GM20000 (cell line): ENCODE measurements at regions not wholly inside any gene's neighbourhood (a gene's known extent, or its start where the extent isn't known, plus 50 kb on each side); places are given as distances from the start of the nearest gene placed in this dataset.

Experiments
- DNase-seq: peaks from one replicate; pipeline ENCODE4 v3.0.0; 2012; ENCODE audit warnings: low spot score
- TF ChIP-seq, protein P1 (sequence below): IDR thresholded peaks from 2 replicates; pipeline ENCODE4 v1.5.1; 2012; ENCODE audit warnings: mild to moderate bottlenecking, control low read depth; ENCODE audit errors: extremely low read depth, missing control alignments

DNA sequence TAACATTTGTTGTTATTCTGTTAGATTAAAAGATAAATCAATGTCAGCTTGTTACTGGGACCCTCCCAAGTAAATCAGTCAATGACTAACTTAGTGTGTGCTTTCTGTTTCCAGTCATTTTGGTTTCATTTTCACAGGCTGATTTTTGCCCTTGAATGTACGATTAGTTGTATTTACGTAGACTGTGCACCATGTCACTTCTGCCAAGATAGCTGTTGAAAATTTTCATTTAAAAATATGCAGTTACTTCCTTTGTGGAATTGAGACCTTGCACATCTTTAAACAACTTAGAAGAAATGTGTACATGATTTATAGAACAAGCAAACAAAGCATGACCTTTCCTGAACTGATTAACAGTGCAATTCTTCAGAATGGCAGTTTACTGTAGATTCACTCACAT, 944.8 kb upstream of the CITED2 start:
- DNase-seq: peak; percentile 10
- TF ChIP-seq, protein P1, sequence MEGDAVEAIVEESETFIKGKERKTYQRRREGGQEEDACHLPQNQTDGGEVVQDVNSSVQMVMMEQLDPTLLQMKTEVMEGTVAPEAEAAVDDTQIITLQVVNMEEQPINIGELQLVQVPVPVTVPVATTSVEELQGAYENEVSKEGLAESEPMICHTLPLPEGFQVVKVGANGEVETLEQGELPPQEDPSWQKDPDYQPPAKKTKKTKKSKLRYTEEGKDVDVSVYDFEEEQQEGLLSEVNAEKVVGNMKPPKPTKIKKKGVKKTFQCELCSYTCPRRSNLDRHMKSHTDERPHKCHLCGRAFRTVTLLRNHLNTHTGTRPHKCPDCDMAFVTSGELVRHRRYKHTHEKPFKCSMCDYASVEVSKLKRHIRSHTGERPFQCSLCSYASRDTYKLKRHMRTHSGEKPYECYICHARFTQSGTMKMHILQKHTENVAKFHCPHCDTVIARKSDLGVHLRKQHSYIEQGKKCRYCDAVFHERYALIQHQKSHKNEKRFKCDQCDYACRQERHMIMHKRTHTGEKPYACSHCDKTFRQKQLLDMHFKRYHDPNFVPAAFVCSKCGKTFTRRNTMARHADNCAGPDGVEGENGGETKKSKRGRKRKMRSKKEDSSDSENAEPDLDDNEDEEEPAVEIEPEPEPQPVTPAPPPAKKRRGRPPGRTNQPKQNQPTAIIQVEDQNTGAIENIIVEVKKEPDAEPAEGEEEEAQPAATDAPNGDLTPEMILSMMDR: no peak

DNA sequence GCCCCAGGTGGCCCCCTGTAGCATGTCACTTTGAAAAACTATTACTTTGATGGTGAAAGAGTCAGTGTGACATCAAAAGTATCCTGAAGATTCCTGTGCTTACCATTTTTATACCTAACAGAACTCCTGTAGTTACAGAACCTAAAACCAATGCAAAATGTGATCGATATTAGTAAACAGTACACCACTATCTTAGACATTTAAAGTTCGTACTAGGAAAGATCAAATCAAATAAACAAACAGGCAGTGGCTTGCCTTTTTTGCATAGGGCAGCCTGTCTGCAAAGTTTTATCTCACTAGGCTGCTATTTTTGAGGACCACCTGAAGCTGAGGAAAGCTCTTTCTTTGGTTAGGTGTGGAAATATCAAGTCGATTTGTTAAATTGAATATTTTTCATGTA, 944.0 kb upstream of the CITED2 start:
- TF ChIP-seq, protein P1: no peak
- no peak for DNase-seq

DNA sequence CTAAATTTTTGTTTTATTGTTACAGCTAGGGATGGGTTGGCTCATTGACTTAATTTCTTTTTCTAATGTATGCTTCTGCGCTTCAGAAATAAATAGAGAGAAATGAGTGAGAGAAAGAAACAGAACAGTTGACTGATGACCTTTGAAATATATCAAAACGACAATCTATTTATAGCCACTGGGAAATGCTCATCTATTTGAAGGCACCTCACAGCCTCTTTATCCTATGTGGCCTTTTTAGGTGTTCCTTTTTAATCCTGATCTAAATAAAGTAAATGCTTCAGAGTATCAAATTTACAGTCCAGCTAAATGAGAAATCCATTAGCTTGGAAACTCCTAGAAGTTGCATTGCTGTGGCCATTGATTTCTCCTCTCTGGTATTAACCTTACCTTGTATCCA, 943.5 kb upstream of the CITED2 start:
- no peak for DNase-seq
- TF ChIP-seq, protein P1: no peak

DNA sequence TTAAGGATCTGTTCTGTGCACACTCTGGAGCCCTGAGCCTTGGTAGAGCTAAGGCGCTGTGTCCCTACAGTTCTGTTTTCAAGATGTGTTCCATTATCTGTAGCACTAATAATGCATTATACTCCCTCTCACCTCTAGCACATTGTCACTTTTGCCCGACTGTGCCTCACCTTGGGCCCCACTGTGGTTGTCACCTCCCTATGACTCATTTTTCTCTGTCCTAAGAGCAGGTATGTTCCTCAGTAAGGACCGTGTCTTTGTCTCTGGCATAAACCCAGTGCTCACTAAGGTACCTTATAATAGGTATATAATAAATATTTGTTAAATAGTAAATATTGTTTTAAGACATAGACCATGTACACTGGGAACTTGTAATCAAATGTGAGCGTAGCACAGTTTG, 942.5 kb upstream of the CITED2 start:
- TF ChIP-seq, protein P1: no peak
- no peak for DNase-seq

DNA sequence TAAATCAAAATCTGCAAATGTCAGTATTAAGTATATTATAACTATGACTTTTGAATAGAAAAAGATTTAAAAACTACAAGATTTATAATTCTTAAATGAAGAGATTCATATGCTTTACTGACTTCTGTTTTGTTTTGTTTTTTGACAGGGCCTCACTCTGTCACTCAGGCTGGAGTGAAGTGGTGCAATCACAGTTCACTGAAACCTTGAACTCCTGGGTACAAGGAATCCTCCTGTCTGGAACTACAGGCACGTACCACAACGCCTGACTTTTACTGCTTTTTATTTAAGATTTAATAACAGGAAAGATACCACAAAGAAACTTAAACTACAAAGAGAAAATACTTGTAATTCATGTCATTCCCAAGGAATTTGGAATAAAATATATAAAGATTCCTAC, 940.2 kb upstream of the CITED2 start:
- DNase-seq: no peak
- TF ChIP-seq, protein P1: no peak

DNA sequence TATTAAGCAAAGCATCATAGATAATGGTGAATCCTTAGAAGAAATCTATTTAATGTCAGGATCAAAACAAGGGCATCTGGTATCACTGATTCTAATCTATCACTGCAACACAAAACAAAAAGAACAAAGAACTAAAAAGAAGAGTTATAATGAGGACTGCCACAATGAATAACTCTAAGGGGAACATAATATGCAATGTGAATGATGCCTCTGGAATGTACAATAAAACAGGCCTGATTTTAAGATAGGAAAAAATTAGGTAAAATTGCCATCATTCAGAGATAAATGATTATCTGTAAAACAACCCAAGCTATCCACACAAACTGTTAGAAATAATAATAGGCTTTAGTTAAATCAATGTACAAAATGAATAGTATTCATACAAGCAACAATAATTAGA, 936.7 kb upstream of the CITED2 start:
- TF ChIP-seq, protein P1: no peak
- no peak for DNase-seq

DNA sequence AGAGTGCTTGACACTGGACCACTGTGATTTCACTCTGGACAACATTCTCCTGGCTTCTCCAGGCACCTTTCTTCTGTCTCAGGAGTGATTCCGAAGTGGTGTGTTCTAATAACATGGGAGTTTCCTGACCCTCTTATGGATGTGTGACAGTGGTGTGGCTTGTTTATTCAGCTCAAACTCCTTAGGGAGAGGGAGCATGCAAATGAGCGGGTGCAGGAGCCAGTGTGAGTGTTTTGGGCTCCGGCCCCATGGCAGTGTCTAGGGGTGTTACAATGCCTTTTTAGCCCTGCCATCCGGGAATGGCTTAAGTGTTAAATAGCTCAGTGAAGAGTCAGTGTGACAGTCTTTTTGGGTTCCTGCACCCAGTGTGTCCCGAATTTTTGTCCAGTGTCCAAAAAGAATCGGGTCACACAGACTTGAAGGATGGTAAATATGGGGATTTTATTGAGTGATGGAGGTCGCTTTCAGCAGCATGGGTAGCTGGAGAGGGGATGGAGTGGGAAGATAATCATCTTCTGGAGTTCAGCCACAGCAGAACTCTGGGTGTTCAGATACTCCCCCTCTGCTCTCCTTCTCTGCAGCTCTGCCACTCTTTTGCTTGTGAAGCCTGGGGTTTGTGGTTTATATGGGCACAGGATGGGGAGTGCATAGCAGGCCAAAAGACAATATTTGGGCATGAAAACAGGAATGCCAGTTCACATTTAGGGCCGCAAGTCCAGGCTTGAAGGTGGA, 928.9 kb upstream of the CITED2 start:
- TF ChIP-seq, protein P1: no peak
- DNase-seq: no peak
